GM12872 (cell line): ENCODE measurements at regions not wholly inside any gene's neighbourhood (a gene's known extent, or its start where the extent isn't known, plus 50 kb on each side); places are given as distances from the start of the nearest gene placed in this dataset.

Source experiments
- TF ChIP-seq, protein P1 (sequence below): IDR thresholded peaks from 3 replicates; pipeline ENCODE4 v1.5.1; 2011; ENCODE audit warnings: low read depth, mild to moderate bottlenecking, low read length, moderate library complexity; ENCODE audit not compliant: insufficient read depth

DNA sequence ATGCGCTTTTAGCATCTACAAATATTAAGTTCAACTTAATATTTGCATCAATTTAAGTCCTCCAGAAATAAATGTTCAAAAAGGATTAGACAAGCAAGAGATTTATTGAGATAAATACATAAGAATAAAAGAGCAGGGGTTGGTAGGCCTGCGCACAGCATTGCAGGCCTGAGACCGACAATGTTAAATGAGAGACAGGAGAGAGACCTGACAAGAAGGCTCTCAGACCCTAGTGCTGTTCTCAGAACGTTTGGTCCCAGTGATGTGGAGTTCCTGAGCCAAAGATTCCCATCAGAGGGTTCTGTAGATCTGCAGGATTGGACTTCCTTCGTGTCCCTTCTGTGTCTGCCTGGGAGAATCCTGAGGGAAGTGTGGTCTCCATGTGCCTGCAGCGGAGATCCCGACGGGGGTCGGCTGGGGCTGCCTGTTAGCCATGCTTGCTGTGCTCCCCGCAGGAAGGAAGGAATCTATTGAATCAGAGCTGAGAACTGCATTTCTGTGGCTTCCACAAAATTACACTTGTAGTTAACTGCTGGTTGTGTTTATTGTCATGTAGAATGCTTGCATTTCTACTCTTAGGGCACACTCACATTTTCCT, 369.9 kb upstream of the SLC10A2 start:
- TF ChIP-seq, protein P1, sequence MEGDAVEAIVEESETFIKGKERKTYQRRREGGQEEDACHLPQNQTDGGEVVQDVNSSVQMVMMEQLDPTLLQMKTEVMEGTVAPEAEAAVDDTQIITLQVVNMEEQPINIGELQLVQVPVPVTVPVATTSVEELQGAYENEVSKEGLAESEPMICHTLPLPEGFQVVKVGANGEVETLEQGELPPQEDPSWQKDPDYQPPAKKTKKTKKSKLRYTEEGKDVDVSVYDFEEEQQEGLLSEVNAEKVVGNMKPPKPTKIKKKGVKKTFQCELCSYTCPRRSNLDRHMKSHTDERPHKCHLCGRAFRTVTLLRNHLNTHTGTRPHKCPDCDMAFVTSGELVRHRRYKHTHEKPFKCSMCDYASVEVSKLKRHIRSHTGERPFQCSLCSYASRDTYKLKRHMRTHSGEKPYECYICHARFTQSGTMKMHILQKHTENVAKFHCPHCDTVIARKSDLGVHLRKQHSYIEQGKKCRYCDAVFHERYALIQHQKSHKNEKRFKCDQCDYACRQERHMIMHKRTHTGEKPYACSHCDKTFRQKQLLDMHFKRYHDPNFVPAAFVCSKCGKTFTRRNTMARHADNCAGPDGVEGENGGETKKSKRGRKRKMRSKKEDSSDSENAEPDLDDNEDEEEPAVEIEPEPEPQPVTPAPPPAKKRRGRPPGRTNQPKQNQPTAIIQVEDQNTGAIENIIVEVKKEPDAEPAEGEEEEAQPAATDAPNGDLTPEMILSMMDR: no peak

DNA sequence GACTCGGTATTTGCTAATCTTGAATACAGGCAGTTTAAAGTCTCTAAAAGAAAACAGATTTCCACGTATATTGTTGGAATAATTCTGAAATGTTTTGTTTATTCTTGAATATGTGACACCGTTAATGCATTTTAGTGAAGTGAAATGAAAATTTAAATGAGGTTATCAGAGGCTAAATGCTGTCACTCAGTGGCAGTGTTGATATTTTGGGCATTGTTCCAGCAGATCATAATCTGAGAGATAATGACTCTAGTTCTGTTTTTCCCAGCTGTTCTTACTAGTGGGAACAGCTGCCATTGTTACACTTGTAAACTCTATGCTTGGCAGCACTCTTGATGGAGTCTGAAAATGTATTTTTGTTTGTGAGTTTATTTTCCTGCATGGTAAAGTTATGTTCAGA, 365.6 kb upstream of the SLC10A2 start:
- TF ChIP-seq, protein P1: no peak

DNA sequence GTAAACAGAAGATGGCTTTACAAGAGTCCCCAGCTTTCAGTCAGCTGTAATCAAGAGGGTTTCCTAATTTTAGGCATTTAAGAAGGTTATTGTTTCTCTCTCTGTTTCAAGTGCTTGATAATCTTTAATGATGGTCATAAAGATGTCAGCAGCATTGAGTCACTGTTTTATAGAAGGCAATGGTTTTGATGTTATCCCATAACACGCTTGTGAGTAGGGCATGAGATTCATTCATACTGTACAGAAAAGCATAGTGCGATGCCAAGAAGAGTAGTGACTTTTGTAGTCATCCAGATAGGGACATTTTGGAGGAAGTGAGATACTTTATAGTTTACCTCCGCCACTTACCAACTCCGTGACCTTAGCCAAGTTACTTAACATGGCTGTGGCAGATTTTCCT, 364.2 kb upstream of the SLC10A2 start:
- TF ChIP-seq, protein P1: no peak

DNA sequence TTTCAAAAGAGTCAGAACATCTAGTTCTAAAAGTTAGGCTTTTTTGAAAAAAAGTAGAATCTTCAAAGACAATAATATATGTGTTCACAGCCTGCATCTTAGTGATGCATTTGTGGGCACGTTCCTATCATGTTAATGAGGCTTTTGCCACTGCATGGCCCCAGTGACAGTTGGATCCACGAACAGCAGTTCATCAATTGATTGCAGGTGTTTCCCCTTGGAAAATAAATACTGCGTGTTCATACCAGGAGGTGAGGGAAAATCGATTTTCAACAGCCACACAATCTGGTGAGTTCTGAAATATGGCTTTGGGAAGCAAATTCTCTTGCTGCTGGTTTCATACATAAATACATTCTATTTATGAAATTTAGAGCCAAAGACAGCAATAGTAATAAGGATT, 343.8 kb upstream of the SLC10A2 start:
- TF ChIP-seq, protein P1: no peak

DNA sequence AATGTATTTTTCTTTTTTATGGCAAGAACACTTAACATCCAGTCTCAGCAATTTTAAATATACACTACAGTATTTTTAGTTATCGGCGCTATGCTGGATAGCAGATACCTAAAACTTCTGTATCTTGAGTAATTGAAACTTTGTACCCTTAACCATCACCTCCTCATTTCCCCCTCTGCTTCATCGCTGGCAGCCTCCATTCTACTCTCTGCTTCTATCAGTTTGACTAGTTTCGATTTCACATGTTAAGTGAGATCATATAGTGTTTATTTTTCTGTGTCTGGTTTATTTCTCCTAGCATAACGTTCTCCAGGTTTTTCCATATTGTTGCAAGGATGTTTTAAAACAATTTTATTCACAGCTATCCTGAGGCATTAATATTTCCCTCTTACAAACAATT, 340.8 kb upstream of the SLC10A2 start:
- TF ChIP-seq, protein P1: no peak

DNA sequence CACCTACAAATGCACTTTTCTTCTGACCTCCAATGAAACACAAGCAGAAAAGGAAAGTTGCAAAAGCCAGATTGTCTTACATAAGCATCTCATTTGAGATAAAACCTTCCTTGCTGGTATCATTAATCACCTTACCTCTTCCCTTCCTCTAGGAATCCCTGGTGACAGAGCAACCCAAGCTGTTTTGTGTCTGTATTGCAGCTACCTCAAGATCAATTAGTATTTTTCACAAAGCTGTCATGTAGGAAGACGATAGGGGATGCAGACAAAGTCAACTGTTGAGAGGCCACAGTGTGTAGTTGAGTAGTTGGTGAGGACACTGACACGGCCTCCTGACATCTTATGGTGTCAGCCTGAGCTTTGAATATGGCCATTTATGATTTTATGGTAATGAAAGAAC, 339.1 kb upstream of the SLC10A2 start:
- TF ChIP-seq, protein P1: no peak

DNA sequence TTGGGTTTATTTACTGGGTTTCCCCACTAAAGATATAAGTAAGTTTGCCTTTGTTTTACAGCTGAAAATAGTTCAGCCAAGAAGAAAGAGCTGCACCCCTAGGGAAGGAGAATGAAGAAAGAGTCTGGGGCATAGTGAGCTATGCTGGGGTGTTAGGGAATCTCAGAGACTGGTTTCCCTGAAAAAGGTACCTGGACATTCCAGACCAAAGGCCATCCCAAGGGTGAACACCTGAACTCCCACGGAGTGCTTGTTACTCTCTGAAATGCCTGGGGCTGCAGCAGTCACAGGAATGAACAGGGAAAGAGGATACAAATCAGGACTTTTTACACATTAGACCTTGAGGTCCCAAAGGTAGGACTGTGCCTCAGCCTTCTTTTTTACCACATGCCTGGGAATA, 337.6 kb upstream of the SLC10A2 start:
- TF ChIP-seq, protein P1: no peak
